SK-N-SH treated with all-trans-retinoic acid at 6 μM for 48 hours (cell line): ENCODE measurements at regions not wholly inside any gene's neighbourhood (a gene's known extent, or its start where the extent isn't known, plus 50 kb on each side); places are given as distances from the start of the nearest gene placed in this dataset.

Experiments used
- ARNTL ChIP-seq: fragments of 450-650 bp; formaldehyde crosslinking; IDR thresholded peaks from 2 replicates; pipeline ENCODE4 v1.5.0; 2020; ENCODE audit warnings: low read depth, mild to moderate bottlenecking, moderate library complexity, borderline replicate concordance
- BACH2 ChIP-seq: fragments of 250-450 bp; sonication (Bioruptor Pico); IDR thresholded peaks from 2 replicates; pipeline ENCODE4 v1.9.0; 2021; ENCODE audit warnings: mild to moderate bottlenecking, borderline replicate concordance
- TCF4 ChIP-seq: fragments of 250-450 bp; sonication (Bioruptor Pico); IDR thresholded peaks from 2 replicates; pipeline ENCODE4 v1.8.0; 2021; ENCODE audit warnings: mild to moderate bottlenecking, moderate library complexity, borderline replicate concordance
- TF ChIP-seq, protein P1 (sequence below): fragments of 250-450 bp; sonication (Bioruptor Pico); IDR thresholded peaks from 2 replicates; pipeline ENCODE4 v1.5.1; 2021; ENCODE audit warnings: mild to moderate bottlenecking, moderate library complexity
- TF ChIP-seq, protein P2 (sequence below): fragments of 250-450 bp; sonication (Bioruptor Pico); IDR thresholded peaks from 2 replicates; pipeline ENCODE4 v1.8.0; 2020; ENCODE audit warnings: mild to moderate bottlenecking, moderate library complexity, borderline replicate concordance

DNA sequence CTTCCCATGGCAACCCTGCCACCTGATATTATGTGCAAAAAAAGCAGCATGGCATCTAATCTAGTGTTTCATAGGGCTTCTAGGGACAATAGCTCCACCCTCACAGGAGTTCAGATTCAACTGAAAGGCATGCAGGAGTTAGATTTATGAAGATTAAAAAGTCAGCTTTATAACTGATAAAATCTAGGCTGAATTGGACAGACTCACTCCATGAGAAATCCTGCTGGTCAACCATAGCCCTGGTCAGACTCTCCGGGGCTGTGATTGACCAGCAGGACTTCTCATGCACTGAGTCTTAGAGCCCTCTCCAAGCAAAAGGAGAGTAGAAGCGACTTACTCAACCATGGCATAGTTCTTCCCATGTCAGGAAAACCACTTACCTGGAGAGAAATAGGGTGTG lies 345.4 kb downstream of the NEBL start:
- TF ChIP-seq ARNTL (CRISPR knock-in tag) (no peak), BACH2 (CRISPR knock-in tag) (no peak), TCF4 (CRISPR knock-in tag) (no peak)
- TF ChIP-seq, protein P1, sequence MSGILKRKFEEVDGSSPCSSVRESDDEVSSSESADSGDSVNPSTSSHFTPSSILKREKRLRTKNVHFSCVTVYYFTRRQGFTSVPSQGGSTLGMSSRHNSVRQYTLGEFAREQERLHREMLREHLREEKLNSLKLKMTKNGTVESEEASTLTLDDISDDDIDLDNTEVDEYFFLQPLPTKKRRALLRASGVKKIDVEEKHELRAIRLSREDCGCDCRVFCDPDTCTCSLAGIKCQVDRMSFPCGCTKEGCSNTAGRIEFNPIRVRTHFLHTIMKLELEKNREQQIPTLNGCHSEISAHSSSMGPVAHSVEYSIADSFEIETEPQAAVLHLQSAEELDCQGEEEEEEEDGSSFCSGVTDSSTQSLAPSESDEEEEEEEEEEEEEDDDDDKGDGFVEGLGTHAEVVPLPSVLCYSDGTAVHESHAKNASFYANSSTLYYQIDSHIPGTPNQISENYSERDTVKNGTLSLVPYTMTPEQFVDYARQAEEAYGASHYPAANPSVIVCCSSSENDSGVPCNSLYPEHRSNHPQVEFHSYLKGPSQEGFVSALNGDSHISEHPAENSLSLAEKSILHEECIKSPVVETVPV: no peak
- TF ChIP-seq, protein P2, sequence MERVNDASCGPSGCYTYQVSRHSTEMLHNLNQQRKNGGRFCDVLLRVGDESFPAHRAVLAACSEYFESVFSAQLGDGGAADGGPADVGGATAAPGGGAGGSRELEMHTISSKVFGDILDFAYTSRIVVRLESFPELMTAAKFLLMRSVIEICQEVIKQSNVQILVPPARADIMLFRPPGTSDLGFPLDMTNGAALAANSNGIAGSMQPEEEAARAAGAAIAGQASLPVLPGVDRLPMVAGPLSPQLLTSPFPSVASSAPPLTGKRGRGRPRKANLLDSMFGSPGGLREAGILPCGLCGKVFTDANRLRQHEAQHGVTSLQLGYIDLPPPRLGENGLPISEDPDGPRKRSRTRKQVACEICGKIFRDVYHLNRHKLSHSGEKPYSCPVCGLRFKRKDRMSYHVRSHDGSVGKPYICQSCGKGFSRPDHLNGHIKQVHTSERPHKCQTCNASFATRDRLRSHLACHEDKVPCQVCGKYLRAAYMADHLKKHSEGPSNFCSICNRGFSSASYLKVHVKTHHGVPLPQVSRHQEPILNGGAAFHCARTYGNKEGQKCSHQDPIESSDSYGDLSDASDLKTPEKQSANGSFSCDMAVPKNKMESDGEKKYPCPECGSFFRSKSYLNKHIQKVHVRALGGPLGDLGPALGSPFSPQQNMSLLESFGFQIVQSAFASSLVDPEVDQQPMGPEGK (CRISPR knock-in tag): no peak
